H1 (cell line): ENCODE measurements at regions not wholly inside any gene's neighbourhood (a gene's known extent, or its start where the extent isn't known, plus 50 kb on each side); places are given as distances from the start of the nearest gene placed in this dataset.

Experiments
- CTCF ChIA-PET: fragments of 300-600 bp; sonication (Branson Sonifier 250); formaldehyde crosslinking; loops from one replicate; lab custom pipeline; 2021; ENCODE audit not compliant: partially characterized antibody; lab: Charles Lee
- POLR2A ChIA-PET: fragments of 300-600 bp; sonication (Branson Sonifier 250); formaldehyde crosslinking; loops from one replicate; lab custom pipeline; 2021; ENCODE audit warnings: inconsistent platforms; ENCODE audit not compliant: partially characterized antibody; lab: Charles Lee
- DNase-seq, 2 experiments: peaks; one replicate each; pipeline versions ENCODE4 v3.0.0 to v3.0.0-alpha.2; 2010 to 2022; ENCODE audit warnings: low spot score in 2 of 2, low read depth in 1 of 2, mixed read lengths in 1 of 2
- FAIRE-seq: peaks from 2 replicates; lab custom pipeline; 2011; peaks lifted over from hg19 to GRCh38; lab: Jason Lieb, UNC
- H2AFZ ChIP-seq: 2 replicates; pipeline ENCODE4 v1.8.1; 2012; ENCODE audit warnings: low read length, inconsistent platforms
- H2AK5ac ChIP-seq: 2 replicates; pipeline ENCODE4 v1.6.1; 2013; ENCODE audit warnings: low read depth, low read length
- H2BK120ac ChIP-seq: replicated peaks from 2 replicates; pipeline ENCODE3; 2013; ENCODE audit warnings: low read depth, low read length, inconsistent platforms
- H2BK12ac ChIP-seq: 2 replicates; pipeline ENCODE4 v1.6.1; 2013; ENCODE audit warnings: low read depth, low read length
- H2BK15ac ChIP-seq: 2 replicates; pipeline ENCODE4 v1.6.1; 2013; ENCODE audit warnings: low read length
- H2BK20ac ChIP-seq: 2 replicates; pipeline ENCODE4 v1.6.1; 2013; ENCODE audit warnings: low read length
- H2BK5ac ChIP-seq: 2 replicates; pipeline ENCODE4 v1.6.1; 2013; ENCODE audit warnings: low read depth, low read length
- H3K14ac ChIP-seq: 2 replicates; pipeline ENCODE4 v1.6.1; 2013; ENCODE audit warnings: inconsistent platforms; ENCODE audit not compliant: insufficient read length
- H3K18ac ChIP-seq: 2 replicates; pipeline ENCODE4 v1.6.1; 2013; ENCODE audit warnings: low read length; ENCODE audit errors: extremely low read depth
- H3K23ac ChIP-seq: 2 replicates; pipeline ENCODE4 v1.6.1; 2013; ENCODE audit warnings: inconsistent platforms; ENCODE audit not compliant: insufficient read length
- H3K23me2 ChIP-seq: 2 replicates; pipeline ENCODE4 v1.6.1; 2013; ENCODE audit warnings: low read depth, low read length
- H3K27ac ChIP-seq: 2 replicates; pipeline ENCODE4 v1.6.1; 2011; ENCODE audit warnings: low read depth, low read length, inconsistent platforms
- H3K27me3 ChIP-seq, 4 experiments: replicated peaks in 1 of 4; 1 replicate in 1 of 4; 2 replicates in 3 of 4; pipeline versions ENCODE4 v1.6.1 to v1.8.1; 2011 to 2013; ENCODE audit warnings: low read length in 3 of 4, mild to moderate bottlenecking in 3 of 4, inconsistent platforms in 2 of 4, mixed read lengths in 2 of 4, moderate library complexity in 1 of 4; ENCODE audit not compliant: control insufficient read depth in 3 of 4, insufficient read depth in 3 of 4; ENCODE audit errors: extremely low read depth in 1 of 4
- H3K36me3 ChIP-seq, 4 experiments: 2 replicates each; pipeline versions ENCODE4 v1.6.1 to v1.8.1; 2011 to 2013; ENCODE audit warnings: mild to moderate bottlenecking in 4 of 4, low read length in 3 of 4, moderate library complexity in 2 of 4, control low read depth in 1 of 4, inconsistent platforms in 1 of 4; ENCODE audit not compliant: insufficient read depth in 4 of 4, control insufficient read depth in 2 of 4
- H3K4ac ChIP-seq: replicated peaks from 2 replicates; pipeline ENCODE3; 2013; ENCODE audit warnings: low read length, low read depth, mixed read lengths, inconsistent platforms; ENCODE audit not compliant: insufficient read length
- H3K4me1 ChIP-seq, 4 experiments: replicated peaks in 1 of 4; 1 replicate in 1 of 4; 2 replicates in 3 of 4; pipeline versions ENCODE4 v1.6.1 to v1.8.1; 2011 to 2013; ENCODE audit warnings: low read length in 3 of 4, inconsistent platforms in 2 of 4, mixed read lengths in 1 of 4; ENCODE audit not compliant: insufficient read depth in 4 of 4, control insufficient read depth in 3 of 4
- H3K4me2 ChIP-seq, 2 experiments: 2 replicates each; pipeline versions ENCODE4 v1.6.1 to v1.8.1; 2011 to 2013; ENCODE audit warnings: low read depth in 2 of 2, low read length in 2 of 2, control low read depth in 1 of 2, inconsistent platforms in 1 of 2, mild to moderate bottlenecking in 1 of 2; ENCODE audit not compliant: insufficient read depth in 1 of 2
- H3K4me3 ChIP-seq, 4 experiments: fragments of 200-600, 300-600 bp in 1 of 4; sonication (generic), shearing (Covaris generic), sonication (Bioruptor Twin) in 1 of 4; 2 replicates each; pipeline versions ENCODE4 v1.5.1 to v1.8.1; 2011 to 2016; ENCODE audit warnings: low read length in 4 of 4, low read depth in 3 of 4, control low read depth in 2 of 4, inconsistent platforms in 2 of 4, mild to moderate bottlenecking in 2 of 4, mixed read lengths in 1 of 4, moderate library complexity in 1 of 4; ENCODE audit not compliant: insufficient read depth in 2 of 4; ENCODE audit errors: extremely low read depth in 1 of 4
- H3K56ac ChIP-seq: replicated peaks from 2 replicates; pipeline ENCODE3; 2013; ENCODE audit warnings: low read depth, mild to moderate bottlenecking, mixed read lengths, low read length, inconsistent platforms; ENCODE audit not compliant: insufficient read length
- H3K79me1 ChIP-seq: 2 replicates; pipeline ENCODE4 v1.6.1; 2013; ENCODE audit warnings: low read depth, low read length, control low read depth
- H3K79me2 ChIP-seq, 2 experiments: 2 replicates each; pipeline versions ENCODE4 v1.6.1 to v1.8.1; 2012 to 2013; ENCODE audit warnings: low read length in 2 of 2, mild to moderate bottlenecking in 2 of 2, inconsistent platforms in 1 of 2; ENCODE audit not compliant: insufficient read depth in 2 of 2, control insufficient read depth in 1 of 2
- H3K9ac ChIP-seq, 4 experiments: replicated peaks in 1 of 4; 1 replicate in 1 of 4; 2 replicates in 3 of 4; pipeline versions ENCODE4 v1.6.1 to v1.8.1; 2011 to 2013; ENCODE audit warnings: low read depth in 3 of 4, low read length in 3 of 4, control low read depth in 2 of 4, mild to moderate bottlenecking in 2 of 4, moderate library complexity in 2 of 4, inconsistent platforms in 1 of 4; ENCODE audit errors: extremely low read depth in 1 of 4
- H3K9me3 ChIP-seq, 2 experiments: 2 replicates each; pipeline versions ENCODE4 v1.6.1 to v1.8.1; 2012 to 2013; ENCODE audit warnings: mild to moderate bottlenecking in 2 of 2, moderate library complexity in 2 of 2, control low read depth in 1 of 2, inconsistent platforms in 1 of 2, low read depth in 1 of 2, low read length in 1 of 2, mixed read lengths in 1 of 2; ENCODE audit not compliant: insufficient read depth in 2 of 2
- H4K20me1 ChIP-seq, 2 experiments: replicated peaks in 1 of 2; 2 replicates each; pipeline versions ENCODE3 to v1.8.1; 2011 to 2013; ENCODE audit warnings: inconsistent platforms in 2 of 2, low read length in 2 of 2, mild to moderate bottlenecking in 1 of 2; ENCODE audit not compliant: insufficient read depth in 2 of 2, control insufficient read depth in 1 of 2
- H4K5ac ChIP-seq: 2 replicates; pipeline ENCODE4 v1.6.1; 2013; ENCODE audit warnings: low read length, low read depth, mixed read lengths, inconsistent platforms; ENCODE audit not compliant: insufficient read length
- H4K8ac ChIP-seq: 2 replicates; pipeline ENCODE4 v1.8.0; 2013; ENCODE audit warnings: mild to moderate bottlenecking, moderate library complexity, low read length, inconsistent platforms; ENCODE audit not compliant: insufficient read depth; ENCODE audit errors: extremely low read depth
- H4K91ac ChIP-seq: replicated peaks from 2 replicates; pipeline ENCODE3; 2013; ENCODE audit warnings: low read length, mixed read lengths, inconsistent platforms; ENCODE audit not compliant: insufficient read length
- ATF2 ChIP-seq: IDR thresholded peaks from 2 replicates; pipeline ENCODE4 v1.6.1; 2012; ENCODE audit warnings: low read length, inconsistent platforms
- BACH1 ChIP-seq: IDR thresholded peaks from 2 replicates; pipeline ENCODE4 v1.6.1; 2012; ENCODE audit warnings: low read length, improper control_type of control experiment
- BCL11A ChIP-seq, 2 experiments: IDR thresholded peaks; one replicate each; pipeline ENCODE4 v1.6.1; 2011; ENCODE audit warnings: low read depth in 2 of 2, low read length in 2 of 2, mild to moderate bottlenecking in 2 of 2
- CBX5 ChIP-seq: fragments of 300-800, 300-1000 bp; sonication (generic); IDR thresholded peaks from 2 replicates; pipeline ENCODE4 v1.7.1; 2016; ENCODE audit warnings: antibody characterized with exemption, low read length, low read depth
- CHD1 ChIP-seq: IDR thresholded peaks from 2 replicates; pipeline ENCODE4 v1.6.1; 2012; ENCODE audit warnings: low read depth, low read length, improper control_type of control experiment
- JUN ChIP-seq: IDR thresholded peaks from 2 replicates; pipeline ENCODE4 v1.6.1; 2011; ENCODE audit warnings: low read depth, mild to moderate bottlenecking, improper control_type of control experiment, low read length
- JUND ChIP-seq: IDR thresholded peaks from 2 replicates; pipeline ENCODE4 v1.6.1; 2011; ENCODE audit warnings: mild to moderate bottlenecking, improper control_type of control experiment, low read length
- KDM1A ChIP-seq: fragments of 200-600, 300-600 bp; sonication (generic); IDR thresholded peaks from 2 replicates; pipeline ENCODE4 v1.7.1; 2016; ENCODE audit warnings: mild to moderate bottlenecking, low read length, borderline replicate concordance
- MAFK ChIP-seq: IDR thresholded peaks from 2 replicates; pipeline ENCODE4 v1.6.1; 2012; ENCODE audit warnings: low read depth, mild to moderate bottlenecking, improper control_type of control experiment, low read length
- RFX5 ChIP-seq: IDR thresholded peaks from 2 replicates; pipeline ENCODE4 v1.6.1; 2011; ENCODE audit warnings: low read depth, low read length, improper control_type of control experiment, borderline replicate concordance
- SRF ChIP-seq: IDR thresholded peaks from 2 replicates; pipeline ENCODE4 v1.6.1; 2011; ENCODE audit warnings: mild to moderate bottlenecking, low read depth, low read length, moderate library complexity
- SUZ12 ChIP-seq: fragments of 200-600 bp; sonication (generic); IDR thresholded peaks from 2 replicates; pipeline ENCODE4 v1.6.1; 2012; ENCODE audit warnings: mild to moderate bottlenecking, inconsistent platforms, low read length, moderate library complexity, mixed read lengths
- TAF1 ChIP-seq: IDR thresholded peaks from 2 replicates; pipeline ENCODE4 v1.6.1; 2011; ENCODE audit warnings: mild to moderate bottlenecking, low read depth, low read length
- TAF7 ChIP-seq: optimal IDR thresholded peaks from 2 replicates; pipeline ENCODE3; 2011; ENCODE audit warnings: low read depth, mild to moderate bottlenecking, inconsistent platforms, low read length, moderate library complexity, borderline replicate concordance
- WGBS, 2 experiments: shearing (Covaris generic) in 1 of 2; methylation state at CpG; one replicate each; pipeline versions ENCODE4 v1.1.6 to v1.1.7; 2013 to 2015; ENCODE audit warnings: low lambda C conversion rate in 2 of 2, mixed read lengths in 2 of 2, inconsistent platforms in 1 of 2, low coverage in 1 of 2, missing lambda C conversion rate in 1 of 2; ENCODE audit not compliant: insufficient replicate concordance in 2 of 2, insufficient coverage in 1 of 2, insufficient read length in 1 of 2; ENCODE audit errors: extremely low coverage in 1 of 2, missing lambda C conversion rate in 1 of 2; 5-methylcytosine and 5-hydroxymethylcytosine counted together

- CTCF ChIA-PET: interaction anchor here (0.6 to 3.4 kb wide), 15 partner anchors 9 to 387 kb away, joined by 3 to 22 read pairs (median 4); no protein-coding TSS in a partner anchor
- TF ChIP-seq BCL11A (IDR thresholded peaks at IDR 0.05; ENCODE audit: low read depth in 2 of 2, low read length in 2 of 2) (no peak), BACH1 (no peak), TAF1 (no peak), CHD1 (no peak), SUZ12 (no peak), JUND (no peak), RFX5 (no peak), CBX5 (no peak), ATF2 (no peak), JUN (no peak), TAF7 (no peak), KDM1A (no peak), MAFK (no peak), SRF (no peak)
These were observed 348.6 kb upstream of the ZP4 start for GRCh38 chr1:238239343-238239742.

More at GRCh38 chr1:238239343-238239742, 348.6 kb upstream of the ZP4 start:
- Histone ChIP-seq H4K5ac (no peak overlapping the region), H3K56ac (no peak overlapping the region), H3K23me2 (peaks cover 1% of the 10 kb centered on the region; the same call in 1 of the 2 replicates), H3K79me2 (no peaks in the 10 kb centered on the region), H4K91ac (no peak overlapping the region), H3K4me2 (no peak overlapping the region), H3K4me3 (no peak overlapping the region), H2BK20ac (no peak overlapping the region; the same call in 1 of the 2 replicates), H3K4ac (peak overlapping the region; percentile 91), H3K79me1 (no peaks in the 10 kb centered on the region), H3K27me3 (no peaks in the 10 kb centered on the region), H2BK12ac (no peak overlapping the region; the same call in 1 of the 2 replicates), H4K20me1 (no peaks in the 10 kb centered on the region), H2AK5ac (no peak overlapping the region), H3K36me3 (no peaks in the 10 kb centered on the region), H3K27ac (no peak overlapping the region), H3K14ac (no peak overlapping the region), H2AFZ (no peak overlapping the region; the same call in 1 of the 2 replicates), H3K4me1 (peaks cover 0 to 2% (median 0%) of the 10 kb centered on the region in 4 experiments; a peak in 1 of 7 replicates), H3K18ac (no peak overlapping the region), H3K9ac (no peak overlapping the region), H2BK15ac (no peak overlapping the region), H4K8ac (no peak overlapping the region), H2BK5ac (no peak overlapping the region), H2BK120ac (peak overlapping the region; percentile 14), H3K23ac (no peak overlapping the region), H3K9me3 (no peaks in the 10 kb centered on the region)
- 95% methylated on average over 5 of the region's 5 CpGs; no CpG with 5 or more reads in 1 of the 2 experiments for WGBS, 2 experiments
- DNase-seq (no peak), FAIRE-seq (no peak)
- POLR2A ChIA-PET: no interaction called here
